ENCODE measurements at regions not wholly inside any gene's neighbourhood (a gene's known extent, or its start where the extent isn't known, plus 50 kb on each side); places are given as distances from the start of the nearest gene placed in this dataset.

DNA sequence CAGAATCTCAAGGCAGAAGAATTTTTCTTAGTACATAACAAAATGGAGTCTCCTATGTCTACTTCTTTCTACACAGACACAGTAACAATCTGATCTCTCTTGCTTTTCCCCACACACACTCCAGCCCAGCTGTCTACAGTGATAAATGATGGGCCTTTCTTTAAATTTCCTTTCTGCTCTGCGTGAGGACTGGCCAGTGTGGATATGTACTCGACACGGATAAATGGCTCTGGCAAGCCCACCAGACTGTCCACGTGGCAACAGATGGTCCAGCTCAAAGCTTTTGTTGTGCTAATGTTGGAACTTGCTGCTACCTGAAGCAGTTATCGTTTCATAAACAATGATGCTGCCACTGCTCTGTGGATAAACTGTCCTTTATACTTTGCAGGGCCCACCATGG lies 410.7 kb downstream of the TMEM114 start:
- H3K27ac ChIP-seq (replicated peaks in 1 of 4) = no peak overlapping the region
- no peak overlapping the region for H3K4me3 ChIP-seq
- H3K4me1 ChIP-seq = no peaks in the 10 kb centered on the region
- 5% methylated on average over 4 of the region's 5 CpGs for WGBS
- no peaks in the 10 kb centered on the region for H3K36me3 ChIP-seq
- H3K27me3 ChIP-seq = peaks cover 0 to 5% (median 0%) of the 10 kb centered on the region in 4 donors
- no peaks in the 10 kb centered on the region for H3K9me3 ChIP-seq
- DNase-seq (ENCODE audit: extremely low spot score) = no peak
- intact Hi-C loops (cut with DNase I) = no loop called here
- no peak for TF ChIP-seq POLR2AphosphoS5 (IDR thresholded peaks at IDR 0.05)
- TF ChIP-seq POLR2A (IDR thresholded peaks at IDR 0.05; ENCODE audit: low read depth) = no peak
- TF ChIP-seq EP300 (IDR thresholded peaks at IDR 0.05) = no peak
- TF ChIP-seq, protein P1, sequence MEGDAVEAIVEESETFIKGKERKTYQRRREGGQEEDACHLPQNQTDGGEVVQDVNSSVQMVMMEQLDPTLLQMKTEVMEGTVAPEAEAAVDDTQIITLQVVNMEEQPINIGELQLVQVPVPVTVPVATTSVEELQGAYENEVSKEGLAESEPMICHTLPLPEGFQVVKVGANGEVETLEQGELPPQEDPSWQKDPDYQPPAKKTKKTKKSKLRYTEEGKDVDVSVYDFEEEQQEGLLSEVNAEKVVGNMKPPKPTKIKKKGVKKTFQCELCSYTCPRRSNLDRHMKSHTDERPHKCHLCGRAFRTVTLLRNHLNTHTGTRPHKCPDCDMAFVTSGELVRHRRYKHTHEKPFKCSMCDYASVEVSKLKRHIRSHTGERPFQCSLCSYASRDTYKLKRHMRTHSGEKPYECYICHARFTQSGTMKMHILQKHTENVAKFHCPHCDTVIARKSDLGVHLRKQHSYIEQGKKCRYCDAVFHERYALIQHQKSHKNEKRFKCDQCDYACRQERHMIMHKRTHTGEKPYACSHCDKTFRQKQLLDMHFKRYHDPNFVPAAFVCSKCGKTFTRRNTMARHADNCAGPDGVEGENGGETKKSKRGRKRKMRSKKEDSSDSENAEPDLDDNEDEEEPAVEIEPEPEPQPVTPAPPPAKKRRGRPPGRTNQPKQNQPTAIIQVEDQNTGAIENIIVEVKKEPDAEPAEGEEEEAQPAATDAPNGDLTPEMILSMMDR (IDR thresholded peaks at IDR 0.05) = no peak

DNA sequence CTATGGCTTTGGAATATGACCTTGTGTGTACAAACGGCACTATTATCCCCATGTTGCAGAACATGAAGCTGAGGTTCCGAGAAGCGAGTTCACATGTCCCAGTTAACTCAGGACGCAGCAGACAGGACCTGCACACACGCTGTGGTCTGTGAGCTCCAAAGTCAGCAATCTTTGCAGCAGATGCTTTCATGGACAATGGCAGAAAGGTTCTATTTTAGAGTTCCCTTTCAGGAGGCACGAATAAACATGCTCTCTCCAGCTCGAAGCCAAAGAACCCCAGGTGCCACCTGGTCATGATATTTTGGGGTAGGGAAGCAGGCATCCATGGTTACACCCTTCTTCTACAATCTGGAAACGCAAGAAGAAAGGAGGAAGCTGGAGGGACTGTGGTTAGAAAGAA lies 412.0 kb downstream of the TMEM114 start:
- TF ChIP-seq EP300 (IDR thresholded peaks at IDR 0.05) = no peak
- no peak for TF ChIP-seq POLR2AphosphoS5 (IDR thresholded peaks at IDR 0.05)
- TF ChIP-seq, protein P1 (IDR thresholded peaks at IDR 0.05) = no peak
- no peak for TF ChIP-seq POLR2A (IDR thresholded peaks at IDR 0.05; ENCODE audit: low read depth)
- no peaks in the 10 kb centered on the region for H3K36me3 ChIP-seq
- H3K27me3 ChIP-seq = peaks cover 0 to 5% (median 0%) of the 10 kb centered on the region in 4 donors
- intact Hi-C loops (cut with DNase I) = no loop called here
- no peaks in the 10 kb centered on the region for H3K9me3 ChIP-seq
- WGBS = 71% methylated on average over 8 of the region's 8 CpGs
- H3K27ac ChIP-seq (replicated peaks in 1 of 4) = no peak overlapping the region
- no peak for DNase-seq (ENCODE audit: extremely low spot score)
- no peaks in the 10 kb centered on the region for H3K4me1 ChIP-seq
- no peak overlapping the region for H3K4me3 ChIP-seq

DNA sequence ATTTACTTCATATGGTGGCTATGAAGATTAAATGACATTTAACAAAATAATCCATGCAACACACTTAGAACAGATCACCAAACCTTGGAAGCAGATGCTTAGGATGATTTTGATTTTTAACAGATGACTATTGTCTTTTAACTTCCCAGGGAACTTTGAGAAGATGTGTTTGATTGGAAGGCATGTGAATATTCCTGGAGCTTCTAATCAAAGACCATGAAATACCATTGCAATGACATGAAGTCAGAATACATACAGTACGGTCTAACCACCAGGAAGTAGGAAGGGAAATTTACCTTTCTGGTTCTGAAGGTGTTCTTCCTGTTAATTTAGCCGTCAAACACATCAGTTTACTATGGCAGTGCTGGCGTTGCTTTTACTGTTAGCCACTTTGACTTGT lies 414.9 kb downstream of the TMEM114 start:
- no peaks in the 10 kb centered on the region for H3K9me3 ChIP-seq
- H3K27me3 ChIP-seq = peaks cover 0 to 5% (median 0%) of the 10 kb centered on the region in 4 donors
- intact Hi-C loops (cut with DNase I) = no loop called here
- no peak overlapping the region for H3K27ac ChIP-seq (replicated peaks in 1 of 4)
- whole genome bisulfite sequencing = 58% methylated on average over 3 of the region's 3 CpGs
- no peaks in the 10 kb centered on the region for H3K4me1 ChIP-seq
- no peak for DNase-seq (ENCODE audit: extremely low spot score)
- TF ChIP-seq EP300 (IDR thresholded peaks at IDR 0.05) = no peak
- TF ChIP-seq, protein P1 (IDR thresholded peaks at IDR 0.05) = no peak
- TF ChIP-seq POLR2A (IDR thresholded peaks at IDR 0.05; ENCODE audit: low read depth) = no peak
- no peak for TF ChIP-seq POLR2AphosphoS5 (IDR thresholded peaks at IDR 0.05)
- no peak overlapping the region for H3K4me3 ChIP-seq
- H3K36me3 ChIP-seq = no peaks in the 10 kb centered on the region

DNA sequence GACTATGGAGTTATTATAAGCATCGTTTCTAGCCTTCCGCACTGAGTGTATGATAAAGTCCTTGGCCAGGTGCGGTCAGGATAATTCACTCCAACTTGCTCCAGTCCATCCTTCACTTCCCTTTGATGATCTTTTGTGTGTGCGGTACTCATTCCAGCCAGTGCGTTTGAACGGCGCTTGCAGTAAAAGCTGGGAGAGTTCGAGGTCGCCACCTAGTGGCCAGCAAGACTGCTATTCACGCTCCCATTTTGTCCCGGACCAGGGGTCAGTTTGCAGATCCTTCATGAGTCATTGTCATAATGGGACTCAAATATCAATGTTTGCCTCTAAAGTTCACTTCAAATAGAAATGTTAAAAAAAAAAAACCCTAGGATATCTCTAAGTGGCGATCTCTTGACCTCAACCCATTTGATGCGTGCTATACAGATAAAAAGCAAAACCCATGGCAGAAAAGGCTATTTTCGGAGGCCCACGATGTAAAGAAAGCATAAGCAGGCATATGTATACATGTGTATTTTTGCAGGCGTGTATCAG lies 417.1 kb downstream of the TMEM114 start:
- intact Hi-C loops (cut with DNase I) = no loop called here
- H3K9me3 ChIP-seq = no peaks in the 10 kb centered on the region
- WGBS = 28% methylated on average over 16 of the region's 16 CpGs

More for the DNA sequence above, 417.1 kb downstream of the TMEM114 start:
- H3K27me3 ChIP-seq = peaks cover 0 to 8% (median 0%) of the 10 kb centered on the region in 4 donors
- no peaks in the 10 kb centered on the region for H3K36me3 ChIP-seq
- TF ChIP-seq, protein P1 (IDR thresholded peaks at IDR 0.05) = peak; percentile 17 to 57 (median 32)
- no peak for TF ChIP-seq EP300 (IDR thresholded peaks at IDR 0.05)
- no peak for TF ChIP-seq POLR2A (IDR thresholded peaks at IDR 0.05; ENCODE audit: low read depth)
- TF ChIP-seq POLR2AphosphoS5 (IDR thresholded peaks at IDR 0.05) = no peak
- no peak overlapping the region for H3K27ac ChIP-seq (replicated peaks in 1 of 4)
- no peaks in the 10 kb centered on the region for H3K4me1 ChIP-seq
- no peak overlapping the region for H3K4me3 ChIP-seq
- DNase-seq (ENCODE audit: extremely low spot score) = no peak

Data from esophagus muscularis mucosa (tissue), 4 donors.